ENCODE measurements at regions not wholly inside any gene's neighbourhood (a gene's known extent, or its start where the extent isn't known, plus 50 kb on each side); places are given as distances from the start of the nearest gene placed in this dataset.

- H3K4me3 ChIP-seq (ENCODE audit: low read depth, low read length), result no peak overlapping the region
- DNase-seq (ENCODE audit: low read depth), result no peak
- TF ChIP-seq CTCF (IDR thresholded peaks at IDR 0.05; ENCODE audit: insufficient read depth, low read depth, low read length), result no peak
These were observed 1105.2 kb upstream of the ZEB2 start for GRCh38 chr2:145625111-145625510.

- TF ChIP-seq CTCF (IDR thresholded peaks at IDR 0.05; ENCODE audit: insufficient read depth, low read depth, low read length), result no peak
- DNase-seq (ENCODE audit: low read depth), result no peak
These were observed 1103.2 kb upstream of the ZEB2 start for GRCh38 chr2:145623136-145623535.

GRCh38 chr2:145622285-145622684 lies 1102.4 kb upstream of the ZEB2 start:
- no peak for DNase-seq (ENCODE audit: low read depth)
- TF ChIP-seq CTCF (IDR thresholded peaks at IDR 0.05; ENCODE audit: insufficient read depth, low read depth, low read length), result no peak
- H3K4me3 ChIP-seq (ENCODE audit: low read depth, low read length), result no peak overlapping the region

More at GRCh38 chr2:145623136-145623535, 1103.2 kb upstream of the ZEB2 start:
- H3K4me3 ChIP-seq (ENCODE audit: low read depth, low read length), result no peak overlapping the region

- DNase-seq (ENCODE audit: low read depth), result no peak
- no peak for TF ChIP-seq CTCF (IDR thresholded peaks at IDR 0.05; ENCODE audit: insufficient read depth, low read depth, low read length)
- no peak overlapping the region for H3K4me3 ChIP-seq (ENCODE audit: low read depth, low read length)
These were observed 1098.0 kb upstream of the ZEB2 start for GRCh38 chr2:145617906-145618305.

- no peak overlapping the region for H3K4me3 ChIP-seq (ENCODE audit: low read depth, low read length)
- no peak for TF ChIP-seq CTCF (IDR thresholded peaks at IDR 0.05; ENCODE audit: insufficient read depth, low read depth, low read length)
- no peak for DNase-seq (ENCODE audit: low read depth)
These were observed 1097.5 kb upstream of the ZEB2 start for GRCh38 chr2:145617420-145617819.

- H3K4me3 ChIP-seq (ENCODE audit: low read depth, low read length), result no peak overlapping the region
- no peak for TF ChIP-seq CTCF (IDR thresholded peaks at IDR 0.05; ENCODE audit: insufficient read depth, low read depth, low read length)
- no peak for DNase-seq (ENCODE audit: low read depth)
These were observed 1095.7 kb upstream of the ZEB2 start for GRCh38 chr2:145615626-145616025.

- no peak for TF ChIP-seq CTCF (IDR thresholded peaks at IDR 0.05; ENCODE audit: insufficient read depth, low read depth, low read length)
- no peak for DNase-seq (ENCODE audit: low read depth)
- no peak overlapping the region for H3K4me3 ChIP-seq (ENCODE audit: low read depth, low read length)
These were observed 1090.0 kb upstream of the ZEB2 start for GRCh38 chr2:145609951-145610350.
